Mucosa of descending colon (tissue), 3 donors: ENCODE measurements at regions not wholly inside any gene's neighbourhood (a gene's known extent, or its start where the extent isn't known, plus 50 kb on each side); places are given as distances from the start of the nearest gene placed in this dataset.

ENCODE experiments used
- ATAC-seq: fragments of 200-7000 bp; cut with Tn5 transposase; one replicate; pipeline ENCODE4 v1.9.1; 2020; ENCODE audit warnings: mild to moderate bottlenecking, moderate library complexity
- DNase-seq, 3 donors: peaks; one replicate each; pipeline ENCODE4 v3.0.0-alpha.2; 2020
- H3K36me3 ChIP-seq: fragments of 200-600 bp; one replicate; pipeline ENCODE4 v1.8.0; 2021; ENCODE audit warnings: low read depth, mild to moderate bottlenecking
- H3K4me1 ChIP-seq: fragments of 200-600 bp; one replicate; pipeline ENCODE4 v1.8.0; 2021; ENCODE audit warnings: low read depth, mild to moderate bottlenecking
- H3K4me3 ChIP-seq: fragments of 200-600 bp; one replicate; pipeline ENCODE4 v1.8.0; 2021; ENCODE audit warnings: mild to moderate bottlenecking
- H3K9me3 ChIP-seq: fragments of 200-600 bp; one replicate; pipeline ENCODE4 v1.8.0; 2021; ENCODE audit warnings: mild to moderate bottlenecking
- CTCF ChIP-seq: fragments of 200-600 bp; IDR thresholded peaks from one replicate; pipeline ENCODE4 v1.8.0; 2022; ENCODE audit warnings: antibody characterized with exemption, mild to moderate bottlenecking
- intact Hi-C, 2 donors: fragments of 100-400 bp; cut with DNase I in 1 of 2; cut with micrococcal nuclease in 1 of 2; formaldehyde crosslinking; loops; one replicate each; pipeline versions ENCODE4 v1.11.0 to v1.11.1; 2022; cut with DNase I, micrococcal nuclease
- donor health status: DM: no; HTN: no; CAD: no; lungs with moderate emphysema.
- donor health status: DM: no; HTN: no; CAD: no.
- donor health status: DM: no; HTN: yes; CAD: no.

- DNase-seq = no peak
- H3K36me3 ChIP-seq = no peaks in the 10 kb centered on the region
- no peaks in the 10 kb centered on the region for H3K9me3 ChIP-seq
- ATAC-seq = no peak
- H3K4me1 ChIP-seq = no peaks in the 10 kb centered on the region
- intact Hi-C loops = no loop called here
- no peak for TF ChIP-seq CTCF
- no peak overlapping the region for H3K4me3 ChIP-seq
Measured at GRCh38 chr4:32169841-32170240, 1449.7 kb downstream of the PCDH7 start.

- no peaks in the 10 kb centered on the region for H3K4me1 ChIP-seq
- intact Hi-C loops = no loop called here
- H3K9me3 ChIP-seq = no peaks in the 10 kb centered on the region
Measured at GRCh38 chr4:32172086-32172485, 1451.9 kb downstream of the PCDH7 start.

GRCh38 chr4:32172761-32173160, 1452.6 kb downstream of the PCDH7 start:
- Histone ChIP-seq H3K9me3 (no peaks in the 10 kb centered on the region), H3K4me1 (no peaks in the 10 kb centered on the region), H3K36me3 (no peaks in the 10 kb centered on the region), H3K4me3 (no peak overlapping the region)
- no peak for ATAC-seq
- intact Hi-C loops = no loop called here
- TF ChIP-seq CTCF = no peak
- DNase-seq = no peak

More at GRCh38 chr4:32172086-32172485, 1451.9 kb downstream of the PCDH7 start:
- H3K4me3 ChIP-seq = no peak overlapping the region
- TF ChIP-seq CTCF = no peak
- ATAC-seq (no peak), DNase-seq (no peak)
- no peaks in the 10 kb centered on the region for H3K36me3 ChIP-seq

GRCh38 chr4:32180086-32180485, 1459.9 kb downstream of the PCDH7 start:
- no peaks in the 10 kb centered on the region for H3K9me3 ChIP-seq
- no peak for TF ChIP-seq CTCF
- H3K4me1 ChIP-seq = no peaks in the 10 kb centered on the region
- ATAC-seq (no peak), DNase-seq (no peak)
- intact Hi-C loops = no loop called here
- H3K36me3 ChIP-seq = no peaks in the 10 kb centered on the region
- no peak overlapping the region for H3K4me3 ChIP-seq

- DNase-seq (no peak), ATAC-seq (no peak)
- intact Hi-C loops = no loop called here
- no peaks in the 10 kb centered on the region for H3K9me3 ChIP-seq
- no peaks in the 10 kb centered on the region for H3K4me1 ChIP-seq
- no peak for TF ChIP-seq CTCF
- no peak overlapping the region for H3K4me3 ChIP-seq
- H3K36me3 ChIP-seq = no peaks in the 10 kb centered on the region
Measured at GRCh38 chr4:32184186-32184585, 1464.0 kb downstream of the PCDH7 start.

- no peaks in the 10 kb centered on the region for H3K9me3 ChIP-seq
- DNase-seq (no peak), ATAC-seq (no peak)
- no peaks in the 10 kb centered on the region for H3K36me3 ChIP-seq
- H3K4me1 ChIP-seq = no peaks in the 10 kb centered on the region
- H3K4me3 ChIP-seq = no peak overlapping the region
- TF ChIP-seq CTCF = no peak
- intact Hi-C loops = no loop called here
Measured at GRCh38 chr4:32189130-32189529, 1469.0 kb downstream of the PCDH7 start.
